Loucy (cell line): ENCODE measurements at regions not wholly inside any gene's neighbourhood (a gene's known extent, or its start where the extent isn't known, plus 50 kb on each side); places are given as distances from the start of the nearest gene placed in this dataset.

ENCODE experiments used
- H2AFZ ChIP-seq: fragments of 200-600 bp; sonication (generic); 2 replicates; pipeline ENCODE4 v1.6.0; 2016; ENCODE audit warnings: antibody characterized with exemption, mild to moderate bottlenecking, low read length, moderate library complexity
- H3F3A ChIP-seq: fragments of 200-600 bp; 2 replicates; pipeline ENCODE4 v1.6.0; 2016; ENCODE audit warnings: antibody characterized with exemption, low read depth, mild to moderate bottlenecking
- H3K27me3 ChIP-seq: fragments of 200-600 bp; sonication (generic); 2 replicates; pipeline ENCODE4 v1.6.1; 2014; ENCODE audit warnings: low read length, mild to moderate bottlenecking; ENCODE audit not compliant: insufficient read depth, poor library complexity, severe bottlenecking
- H3K36me3 ChIP-seq: fragments of 200-600 bp; sonication (generic); 2 replicates; pipeline ENCODE4 v1.6.1; 2016; ENCODE audit warnings: low read length; ENCODE audit not compliant: insufficient read depth
- H3K4me1 ChIP-seq: fragments of 200-600 bp; sonication (generic); 2 replicates; pipeline ENCODE4 v1.5.1; 2014; ENCODE audit warnings: low read length, mild to moderate bottlenecking; ENCODE audit not compliant: insufficient read depth, poor library complexity, severe bottlenecking
- H3K4me2 ChIP-seq: fragments of 200-600 bp; sonication (generic); 2 replicates; pipeline ENCODE4 v1.6.0; 2014; ENCODE audit warnings: antibody characterized with exemption, low read length, low read depth, mild to moderate bottlenecking; ENCODE audit not compliant: poor library complexity, severe bottlenecking
- H3K4me3 ChIP-seq: fragments of 200-600 bp; sonication (generic); 2 replicates; pipeline ENCODE4 v1.5.1; 2014; ENCODE audit warnings: low read length, mild to moderate bottlenecking, mixed read lengths; ENCODE audit not compliant: poor library complexity, severe bottlenecking
- H3K79me2 ChIP-seq: fragments of 200-600 bp; sonication (generic); 2 replicates; pipeline ENCODE4 v1.6.1; 2014; ENCODE audit warnings: low read length; ENCODE audit not compliant: insufficient read depth
- H3K9ac ChIP-seq: fragments of 200-600 bp; sonication (generic); 2 replicates; pipeline ENCODE4 v1.6.0; 2014; ENCODE audit warnings: mild to moderate bottlenecking, low read depth, low read length, moderate library complexity; ENCODE audit not compliant: poor library complexity, severe bottlenecking
- H3K9me2 ChIP-seq: fragments of 200-600 bp; sonication (generic); replicated peaks from 2 replicates; pipeline ENCODE4 v1.6.1; 2016; ENCODE audit warnings: low read depth, low read length, mixed read lengths
- H3K9me3 ChIP-seq: fragments of 200-600 bp; sonication (generic); 2 replicates; pipeline ENCODE4 v1.6.1; 2014; ENCODE audit warnings: mild to moderate bottlenecking, antibody characterized with exemption, low read length, low read depth; ENCODE audit not compliant: insufficient read depth
- H4K20me1 ChIP-seq: fragments of 200-600 bp; sonication (generic); 2 replicates; pipeline ENCODE4 v1.6.0; 2014; ENCODE audit warnings: antibody characterized with exemption, low read length, mild to moderate bottlenecking; ENCODE audit not compliant: insufficient read depth, poor library complexity, severe bottlenecking
- CTCF ChIP-seq: fragments of 200-600 bp; sonication (generic); conservative IDR thresholded peaks from 2 replicates; pipeline ENCODE4 v1.5.1; 2014; ENCODE audit warnings: mild to moderate bottlenecking, antibody characterized with exemption, low read length
- EZH2phosphoT487 ChIP-seq: fragments of 200-600 bp; IDR thresholded peaks from 2 replicates; pipeline ENCODE4 v1.6.1; 2018; ENCODE audit warnings: antibody characterized with exemption, mild to moderate bottlenecking, moderate library complexity, borderline replicate concordance

- Histone ChIP-seq H3K27me3 (no peaks in the 10 kb centered on the region), H3K9ac (no peak overlapping the region), H2AFZ (no peak overlapping the region), H3K4me1 (no peaks in the 10 kb centered on the region), H3K4me3 (no peak overlapping the region), H3K4me2 (no peak overlapping the region), H3K9me2 (no peaks in the 10 kb centered on the region), H3K36me3 (no peaks in the 10 kb centered on the region), H3F3A (no peaks in the 10 kb centered on the region), H3K79me2 (no peaks in the 10 kb centered on the region), H3K9me3 (no peaks in the 10 kb centered on the region), H4K20me1 (no peaks in the 10 kb centered on the region)
- TF ChIP-seq EZH2phosphoT487 (no peak), CTCF (no peak)
Measured at GRCh38 chr3:148367756-148368155, 329.9 kb upstream of the AGTR1 start.

GRCh38 chr3:148369381-148369780 is 328.3 kb upstream of the AGTR1 start:
- no peaks in the 10 kb centered on the region for H3K79me2 ChIP-seq
- H3K27me3 ChIP-seq = no peaks in the 10 kb centered on the region
- H3K9me3 ChIP-seq = no peaks in the 10 kb centered on the region
- H3K4me2 ChIP-seq = no peak overlapping the region
- H3K36me3 ChIP-seq = no peaks in the 10 kb centered on the region
- TF ChIP-seq CTCF = no peak
- TF ChIP-seq EZH2phosphoT487 = no peak
- no peaks in the 10 kb centered on the region for H4K20me1 ChIP-seq
- H3K9ac ChIP-seq = no peak overlapping the region
- no peaks in the 10 kb centered on the region for H3K9me2 ChIP-seq
- no peaks in the 10 kb centered on the region for H3K4me1 ChIP-seq
- no peaks in the 10 kb centered on the region for H3F3A ChIP-seq
- H2AFZ ChIP-seq = no peak overlapping the region
- H3K4me3 ChIP-seq = no peak overlapping the region

GRCh38 chr3:148372206-148372875 is 325.4 kb upstream of the AGTR1 start:
- no peak overlapping the region for H2AFZ ChIP-seq
- H3K9me2 ChIP-seq = no peaks in the 10 kb centered on the region
- no peaks in the 10 kb centered on the region for H3K4me1 ChIP-seq
- H3F3A ChIP-seq = no peaks in the 10 kb centered on the region
- no peaks in the 10 kb centered on the region for H3K27me3 ChIP-seq
- no peak overlapping the region for H3K4me3 ChIP-seq
- no peak for TF ChIP-seq CTCF
- no peak for TF ChIP-seq EZH2phosphoT487
- no peak overlapping the region for H3K4me2 ChIP-seq
- H3K79me2 ChIP-seq = no peaks in the 10 kb centered on the region
- H3K9me3 ChIP-seq = no peaks in the 10 kb centered on the region
- no peaks in the 10 kb centered on the region for H4K20me1 ChIP-seq
- H3K36me3 ChIP-seq = no peaks in the 10 kb centered on the region
- H3K9ac ChIP-seq = no peak overlapping the region
